ENCODE measurements at regions not wholly inside any gene's neighbourhood (a gene's known extent, or its start where the extent isn't known, plus 50 kb on each side); places are given as distances from the start of the nearest gene placed in this dataset.

GRCh38 chr9:86818636-86819035 lies 128.7 kb downstream of the GAS1 start:
- WGBS = 94% methylated on average over 4 of the region's 6 CpGs
- intact Hi-C loops (cut with DNase I) = no loop called here
- TF ChIP-seq EP300 (IDR thresholded peaks at IDR 0.05) (no peak), POLR2A (IDR thresholded peaks at IDR 0.05; ENCODE audit: low read depth) (no peak), CTCF (IDR thresholded peaks at IDR 0.05) (no peak), POLR2AphosphoS5 (IDR thresholded peaks at IDR 0.05) (no peak)

GRCh38 chr9:86816868-86817267 lies 130.4 kb downstream of the GAS1 start:
- 91% methylated on average over 5 of the region's 5 CpGs for WGBS
- no peaks in the 10 kb centered on the region for H3K36me3 ChIP-seq
- no peak overlapping the region for H3K4me3 ChIP-seq
- no peak for DNase-seq (ENCODE audit: extremely low spot score)
- H3K27ac ChIP-seq (replicated peaks in 1 of 4) = no peak overlapping the region
- H3K27me3 ChIP-seq = no peaks in the 10 kb centered on the region
- H3K4me1 ChIP-seq = peaks cover 0 to 7% (median 0%) of the 10 kb centered on the region in 4 donors
- TF ChIP-seq POLR2AphosphoS5 (IDR thresholded peaks at IDR 0.05) = no peak
- TF ChIP-seq CTCF (IDR thresholded peaks at IDR 0.05) = no peak
- no peak for TF ChIP-seq POLR2A (IDR thresholded peaks at IDR 0.05; ENCODE audit: low read depth)
- no peak for TF ChIP-seq EP300 (IDR thresholded peaks at IDR 0.05)
- H3K9me3 ChIP-seq = no peaks in the 10 kb centered on the region
- intact Hi-C loops (cut with DNase I) = no loop called here

More at GRCh38 chr9:86818636-86819035, 128.7 kb downstream of the GAS1 start:
- no peak for DNase-seq (ENCODE audit: extremely low spot score)
- Histone ChIP-seq H3K27me3 (no peaks in the 10 kb centered on the region), H3K9me3 (no peaks in the 10 kb centered on the region), H3K27ac (replicated peaks in 1 of 4) (no peak overlapping the region), H3K36me3 (no peaks in the 10 kb centered on the region), H3K4me3 (no peak overlapping the region), H3K4me1 (peaks cover 0 to 9% (median 1%) of the 10 kb centered on the region in 4 donors)

GRCh38 chr9:86816366-86816765 lies 130.9 kb downstream of the GAS1 start:
- WGBS = 74% methylated on average over 2 of the region's 2 CpGs
- Histone ChIP-seq H3K4me3 (no peak overlapping the region), H3K27ac (replicated peaks in 1 of 4) (no peak overlapping the region), H3K36me3 (no peaks in the 10 kb centered on the region), H3K4me1 (peaks cover 0 to 2% (median 0%) of the 10 kb centered on the region in 4 donors), H3K9me3 (no peaks in the 10 kb centered on the region), H3K27me3 (no peaks in the 10 kb centered on the region)
- no peak for TF ChIP-seq POLR2AphosphoS5 (IDR thresholded peaks at IDR 0.05)
- no peak for TF ChIP-seq CTCF (IDR thresholded peaks at IDR 0.05)
- no peak for TF ChIP-seq POLR2A (IDR thresholded peaks at IDR 0.05; ENCODE audit: low read depth)
- TF ChIP-seq EP300 (IDR thresholded peaks at IDR 0.05) = no peak
- DNase-seq (ENCODE audit: extremely low spot score) = no peak
- intact Hi-C loops (cut with DNase I) = no loop called here

- H3K36me3 ChIP-seq = no peaks in the 10 kb centered on the region
- intact Hi-C loops (cut with DNase I) = no loop called here
Measured at GRCh38 chr9:86812616-86813015, 134.7 kb downstream of the GAS1 start.

More at GRCh38 chr9:86812616-86813015, 134.7 kb downstream of the GAS1 start:
- DNase-seq (ENCODE audit: extremely low spot score) = no peak
- Histone ChIP-seq H3K27ac (replicated peaks in 1 of 4) (no peak overlapping the region), H3K4me1 (peaks cover 0 to 8% (median 7%) of the 10 kb centered on the region in 4 donors), H3K9me3 (no peaks in the 10 kb centered on the region), H3K4me3 (no peak overlapping the region), H3K27me3 (no peaks in the 10 kb centered on the region)
- WGBS = 94% methylated on average over 3 of the region's 3 CpGs
- TF ChIP-seq POLR2A (IDR thresholded peaks at IDR 0.05; ENCODE audit: low read depth) (no peak), POLR2AphosphoS5 (IDR thresholded peaks at IDR 0.05) (no peak), EP300 (IDR thresholded peaks at IDR 0.05) (no peak), CTCF (IDR thresholded peaks at IDR 0.05) (no peak)

Data from esophagus muscularis mucosa (tissue), 4 donors.